ENCODE measurements at regions not wholly inside any gene's neighbourhood (a gene's known extent, or its start where the extent isn't known, plus 50 kb on each side); places are given as distances from the start of the nearest gene placed in this dataset.
"Not testable (repeated sequence)": the region's sequence is repeated elsewhere in the genome, so short reads cannot be mapped to it uniquely, and the experiment has no call there.

DNA sequence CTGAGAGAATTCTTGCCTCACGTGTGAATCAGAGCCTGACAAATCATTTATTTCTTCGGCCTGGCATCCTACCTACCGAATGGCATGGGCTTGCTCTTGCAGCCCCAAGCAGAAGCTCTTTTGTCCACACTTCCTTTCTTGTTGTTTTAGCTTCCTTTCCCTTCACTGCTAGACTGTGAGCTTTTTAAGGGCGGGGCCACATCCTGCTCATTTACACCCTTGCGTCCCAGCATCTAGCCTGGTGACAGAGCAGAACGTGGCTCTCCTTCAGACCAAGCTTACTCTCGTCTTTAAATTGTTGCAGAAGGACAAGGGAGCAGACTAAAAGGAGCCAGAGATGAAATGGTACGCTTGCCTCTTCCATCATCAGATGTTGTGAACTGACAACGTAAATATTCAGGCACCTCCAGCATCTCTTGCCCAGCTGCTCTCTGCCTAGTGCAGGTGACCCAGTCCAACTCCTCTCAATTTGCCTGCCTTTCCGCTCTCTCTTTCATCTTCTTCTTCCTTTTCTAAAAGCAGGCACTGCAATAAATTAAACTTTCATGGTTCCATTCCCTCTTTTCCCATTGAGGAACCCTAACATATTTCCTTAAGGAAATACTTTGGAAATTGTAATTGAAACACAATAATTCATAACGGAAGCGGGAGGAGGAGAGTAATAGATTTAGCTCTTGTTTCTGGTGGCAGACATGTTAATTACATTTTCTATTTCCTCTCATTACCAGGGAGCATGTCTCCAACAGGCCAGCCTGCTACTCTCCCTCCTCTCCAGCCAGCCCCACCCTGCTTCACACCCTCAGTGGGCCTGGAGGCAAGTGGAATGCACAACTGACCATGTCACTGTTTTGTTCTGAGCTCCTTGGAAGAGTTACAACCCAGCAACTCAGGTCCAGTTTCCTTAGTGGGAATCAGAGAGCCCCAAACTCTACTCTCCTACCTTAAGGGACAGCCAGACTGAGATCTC lies 228.1 kb upstream of the TRIB2 start:
- intact Hi-C loops (cut with DNase I) = no loop called here
- no peak for DNase-seq

DNA sequence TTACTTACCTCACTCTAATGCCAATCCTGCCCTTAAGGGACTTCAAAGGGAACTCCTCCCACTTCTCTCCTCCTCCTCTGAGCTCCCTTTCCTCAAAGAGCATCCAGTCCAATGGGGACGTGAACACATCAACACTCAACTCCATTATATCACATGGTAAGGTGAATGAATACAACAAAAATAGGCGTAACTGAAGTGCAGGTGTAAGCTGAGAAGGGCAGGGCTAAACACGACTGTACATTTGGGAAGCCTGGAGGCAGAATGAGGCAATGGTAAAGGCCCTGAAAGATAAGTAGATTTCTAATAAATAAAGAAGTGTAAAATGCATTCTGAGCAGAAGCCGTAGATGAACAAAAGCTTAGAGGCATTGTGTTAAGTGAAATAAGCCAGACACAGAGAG lies 226.1 kb upstream of the TRIB2 start:
- DNase-seq = no peak
- intact Hi-C loops (cut with DNase I) = no loop called here

DNA sequence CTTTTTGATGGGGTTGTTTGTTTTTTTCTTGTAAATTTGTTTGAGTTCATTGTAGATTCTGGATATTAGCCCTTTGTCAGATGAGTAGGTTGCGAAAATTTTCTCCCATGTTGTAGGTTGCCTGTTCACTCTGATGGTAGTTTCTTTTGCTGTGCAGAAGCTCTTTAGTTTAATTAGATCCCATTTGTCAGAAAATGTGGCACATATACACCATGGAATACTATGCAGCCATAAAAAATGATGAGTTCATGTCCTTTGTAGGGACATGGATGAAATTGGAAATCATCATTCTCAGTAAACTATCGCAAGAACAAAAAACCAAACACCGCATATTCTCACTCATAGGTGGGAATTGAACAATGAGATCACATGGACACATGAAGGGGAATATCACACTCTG lies 224.4 kb upstream of the TRIB2 start:
- intact Hi-C loops (cut with DNase I) = not testable (repeated sequence)

DNA sequence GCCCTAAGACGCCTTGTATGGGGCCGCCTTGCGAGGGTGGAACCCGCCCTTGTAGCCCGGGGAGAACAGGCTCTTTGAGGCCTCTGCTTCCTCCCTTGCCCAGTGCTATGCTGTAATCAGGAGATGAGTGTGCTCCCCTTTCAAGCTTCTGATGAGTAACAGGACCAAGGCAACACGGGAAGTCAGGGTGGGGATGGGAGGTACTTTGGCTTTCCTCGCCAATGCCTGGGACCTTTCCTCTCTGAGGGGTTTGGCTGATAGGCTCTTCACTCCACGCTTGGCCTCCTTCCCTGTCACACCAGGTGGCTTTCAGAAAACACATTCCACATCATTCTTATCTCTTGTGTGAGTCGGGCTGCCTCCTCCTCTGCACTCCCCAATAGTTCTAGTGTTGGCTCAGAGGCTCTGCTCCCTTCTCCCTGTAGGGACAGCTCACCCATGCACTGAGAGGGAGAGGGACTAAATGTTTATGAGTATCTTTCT lies 223.7 kb upstream of the TRIB2 start:
- DNase-seq = no peak
- intact Hi-C loops (cut with DNase I) = no loop called here

More for the DNA sequence above, 224.4 kb upstream of the TRIB2 start:
- not testable (repeated sequence) for DNase-seq

- intact Hi-C loops (cut with DNase I) = no loop called here
- DNase-seq = no peak
These were observed 221.4 kb upstream of the TRIB2 start for GRCh38 chr2:12495247-12495868.

GRCh38 chr2:12498286-12498685 lies 218.4 kb upstream of the TRIB2 start:
- no peak for DNase-seq
- intact Hi-C loops (cut with DNase I) = no loop called here

DNA sequence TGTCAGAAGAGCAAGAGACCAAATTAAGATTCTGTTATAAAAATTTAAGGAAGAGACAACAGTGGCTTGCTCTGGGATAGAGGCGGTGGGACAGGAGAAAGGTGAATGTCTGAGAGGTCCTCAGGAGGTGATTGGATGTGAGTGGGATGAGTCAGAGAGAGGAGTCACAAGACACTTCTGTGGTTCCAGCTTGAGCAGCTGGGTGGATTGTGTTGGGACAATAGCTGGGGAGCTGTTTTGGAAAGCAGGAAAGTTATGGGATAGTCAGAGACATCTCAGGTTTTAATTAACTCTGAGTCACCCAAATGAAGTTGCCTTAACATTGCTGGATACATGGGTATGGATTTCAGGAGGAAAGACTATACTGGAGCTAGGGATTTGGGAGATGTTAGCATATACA lies 218.0 kb upstream of the TRIB2 start:
- intact Hi-C loops (cut with DNase I) = no loop called here
- no peak for DNase-seq

DNA sequence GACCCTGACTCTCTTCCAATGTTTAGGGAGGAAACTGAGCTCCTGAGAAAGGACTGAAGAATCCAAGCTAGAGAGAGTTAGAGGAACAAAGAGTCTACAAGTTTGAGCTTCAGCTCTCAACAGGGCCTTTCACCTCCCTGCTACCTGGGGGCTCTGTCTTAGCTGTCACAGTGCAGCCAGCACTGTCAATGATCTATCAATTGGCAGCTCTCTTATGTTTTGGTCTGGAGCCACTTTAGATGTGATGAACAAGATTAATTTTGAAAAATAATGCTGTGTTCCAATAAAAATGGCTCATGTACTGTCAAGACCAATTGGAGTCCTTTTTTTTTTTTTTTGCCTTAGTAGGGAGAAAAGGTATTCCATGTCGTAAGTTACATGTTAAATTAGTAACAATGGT lies 215.8 kb upstream of the TRIB2 start:
- intact Hi-C loops (cut with DNase I) = no loop called here
- no peak for DNase-seq

- no peak for DNase-seq
- intact Hi-C loops (cut with DNase I) = no loop called here
These were observed 215.1 kb upstream of the TRIB2 start for GRCh38 chr2:12501469-12502158.

GRCh38 chr2:12502759-12503158 lies 214.0 kb upstream of the TRIB2 start:
- intact Hi-C loops (cut with DNase I) = no loop called here
- DNase-seq = no peak

DNA sequence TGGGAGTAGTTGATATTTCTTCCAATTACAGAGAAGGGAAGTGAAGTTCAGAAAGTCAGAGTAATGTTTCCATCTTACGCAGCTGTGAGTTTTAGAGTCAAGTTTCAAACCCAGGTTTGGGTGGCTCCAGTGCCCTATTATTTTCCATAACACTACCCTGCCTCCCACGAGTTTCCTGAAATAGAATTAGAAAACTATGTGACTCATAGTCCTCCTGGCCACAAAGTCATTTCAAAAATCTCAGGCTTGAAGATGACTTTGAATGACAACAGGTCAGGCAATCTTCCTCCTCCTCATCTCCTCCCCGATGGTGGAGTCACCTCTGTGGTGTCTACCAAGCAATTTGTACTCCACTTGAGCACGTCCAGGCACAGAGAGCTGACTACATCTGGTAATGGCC lies 212.3 kb upstream of the TRIB2 start:
- intact Hi-C loops (cut with DNase I) = no loop called here
- no peak for DNase-seq

GRCh38 chr2:12506846-12507245 lies 209.9 kb upstream of the TRIB2 start:
- no peak for DNase-seq
- intact Hi-C loops (cut with DNase I) = no loop called here

- intact Hi-C loops (cut with DNase I) = no loop called here
- DNase-seq = no peak
These were observed 209.4 kb upstream of the TRIB2 start for GRCh38 chr2:12507295-12507694.

DNA sequence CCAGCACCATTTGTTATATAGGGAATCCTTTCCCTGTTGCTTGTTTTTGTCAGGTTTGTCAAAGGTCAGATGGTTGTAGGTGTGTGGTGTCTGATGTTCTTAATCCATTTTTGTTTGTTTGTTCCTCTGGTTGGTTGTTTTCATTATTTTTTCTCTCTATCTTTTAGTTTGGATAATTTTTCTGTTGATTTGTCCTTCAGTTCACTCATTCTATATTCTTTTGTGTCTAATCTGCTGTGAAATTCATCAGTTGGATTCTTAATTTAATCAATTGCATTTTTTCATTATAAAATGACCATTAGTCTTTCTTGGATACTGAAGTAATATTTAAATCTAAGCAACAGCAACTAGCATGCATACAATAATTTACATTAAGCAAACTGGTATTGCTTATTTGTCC lies 206.7 kb upstream of the TRIB2 start:
- no peak for DNase-seq
- intact Hi-C loops (cut with DNase I) = no loop called here

- intact Hi-C loops (cut with DNase I) = no loop called here
- DNase-seq = no peak
These were observed 203.4 kb upstream of the TRIB2 start for GRCh38 chr2:12513339-12513738.

DNA sequence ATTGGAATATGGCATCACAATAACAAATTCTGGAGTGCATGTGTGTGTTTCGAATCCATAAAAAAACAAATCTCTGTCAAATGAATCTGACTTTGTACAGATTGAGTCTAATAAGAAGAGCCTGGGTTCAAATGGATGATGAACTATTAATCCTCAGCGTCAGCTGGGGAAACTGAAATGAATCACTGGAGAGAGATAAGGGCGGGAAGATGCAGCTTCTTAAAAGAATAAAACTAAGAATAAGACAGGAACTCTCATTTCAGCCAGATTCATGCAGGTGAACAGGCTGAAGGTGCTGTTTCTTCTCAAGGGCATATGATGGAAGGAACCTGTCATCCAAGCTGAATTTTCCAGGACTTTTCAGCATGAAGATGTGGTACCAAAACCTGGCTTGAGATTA lies 202.6 kb upstream of the TRIB2 start:
- DNase-seq = no peak
- intact Hi-C loops (cut with DNase I) = no loop called here

DNA sequence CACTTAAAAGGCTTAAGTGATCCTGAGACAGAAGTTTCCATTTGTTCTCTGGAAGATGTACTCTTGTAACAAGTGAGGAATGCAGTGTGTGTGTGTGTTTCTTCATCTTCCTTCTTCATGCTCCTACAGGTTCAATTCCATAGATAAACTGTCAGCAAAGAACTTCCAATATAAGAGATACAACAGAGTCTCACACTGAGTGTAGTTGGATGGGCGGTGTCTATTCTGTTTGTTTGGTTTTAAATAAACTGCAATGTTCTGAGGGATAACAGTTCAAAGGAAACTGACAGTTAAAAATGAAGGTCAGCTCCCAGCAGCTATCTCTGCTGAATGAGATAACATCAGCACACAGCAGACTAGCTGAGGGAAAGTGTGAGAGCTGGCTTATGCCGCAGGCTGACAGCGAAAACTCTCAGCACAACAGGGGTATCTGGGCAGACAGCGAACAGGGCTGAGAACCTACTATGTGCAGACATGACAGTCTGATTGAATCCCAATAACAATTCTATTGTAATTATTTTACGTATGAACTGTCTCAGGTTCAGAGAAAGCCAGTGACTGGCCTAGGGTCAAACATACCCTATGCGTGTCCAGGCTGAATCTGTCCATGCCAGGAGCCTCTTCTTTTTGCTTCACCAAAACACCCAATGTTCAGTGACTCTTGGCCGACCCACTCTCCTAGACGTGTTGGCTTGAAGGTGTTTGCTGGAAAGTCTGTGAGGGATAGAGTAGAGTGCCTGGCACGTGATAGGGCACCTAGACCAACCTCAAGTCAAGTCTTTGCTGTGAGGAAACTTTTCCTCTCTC lies 201.9 kb upstream of the TRIB2 start:
- intact Hi-C loops (cut with DNase I) = no loop called here
- DNase-seq = no peak

GRCh38 chr2:12515871-12516270 lies 200.9 kb upstream of the TRIB2 start:
- intact Hi-C loops (cut with DNase I) = no loop called here
- no peak for DNase-seq

- DNase-seq = no peak
- intact Hi-C loops (cut with DNase I) = no loop called here
These were observed 183.3 kb upstream of the TRIB2 start for GRCh38 chr2:12533337-12534005.
